Keratinocyte (primary cell): ENCODE measurements at regions not wholly inside any gene's neighbourhood (a gene's known extent, or its start where the extent isn't known, plus 50 kb on each side); places are given as distances from the start of the nearest gene placed in this dataset.

Experiments used
- DNase-seq: peaks from one replicate; pipeline ENCODE4 v3.0.0-alpha.2; 2011; ENCODE audit warnings: low read depth, missing footprints, low spot score
- FAIRE-seq: peaks from 2 replicates; lab custom pipeline; 2011; peaks lifted over from hg19 to GRCh38; lab: Jason Lieb, UNC
- H2AFZ ChIP-seq: 2 replicates; pipeline ENCODE4 v1.6.0; 2012; ENCODE audit warnings: low read length, control low read depth, inconsistent platforms; ENCODE audit not compliant: control insufficient read depth
- H3K27ac ChIP-seq: 2 replicates; pipeline ENCODE4 v1.5.1; 2011; ENCODE audit warnings: low read length; ENCODE audit not compliant: control insufficient read depth, insufficient read depth
- H3K27me3 ChIP-seq: 3 replicates; pipeline ENCODE4 v1.6.0; 2011; ENCODE audit warnings: low read length; ENCODE audit not compliant: control insufficient read depth, insufficient read depth; ENCODE audit errors: extremely low read depth
- H3K36me3 ChIP-seq, 2 experiments: 2 replicates in 1 of 2; 3 replicates in 1 of 2; pipeline ENCODE4 v1.5.1; 2011; ENCODE audit warnings: low read length in 2 of 2, mild to moderate bottlenecking in 1 of 2; ENCODE audit not compliant: control insufficient read depth in 2 of 2, insufficient read depth in 2 of 2; ENCODE audit errors: extremely low read depth in 1 of 2
- H3K4me1 ChIP-seq: 3 replicates; pipeline ENCODE4 v1.5.1; 2011; ENCODE audit warnings: low read length; ENCODE audit not compliant: control insufficient read depth, insufficient read depth; ENCODE audit errors: extremely low read depth
- H3K4me2 ChIP-seq: 3 replicates; pipeline ENCODE4 v1.6.0; 2011; ENCODE audit warnings: low read depth, low read length; ENCODE audit not compliant: control insufficient read depth, insufficient read depth; ENCODE audit errors: extremely low read depth
- H3K4me3 ChIP-seq, 3 experiments: fragments of 200-600 bp in 1 of 3; sonication (generic) in 1 of 3; 2 replicates in 2 of 3; 3 replicates in 1 of 3; pipeline ENCODE4 v1.5.1; 2011 to 2016; ENCODE audit warnings: low read length in 3 of 3, mild to moderate bottlenecking in 3 of 3, control low read depth in 2 of 3, inconsistent platforms in 1 of 3, low read depth in 1 of 3, mixed read lengths in 1 of 3, mixed run types in 1 of 3, moderate library complexity in 1 of 3; ENCODE audit not compliant: control insufficient read depth in 2 of 3, insufficient read depth in 2 of 3; ENCODE audit errors: extremely low read depth in 1 of 3
- H3K79me2 ChIP-seq: 2 replicates; pipeline ENCODE4 v1.6.0; 2012; ENCODE audit warnings: low read length; ENCODE audit not compliant: control insufficient read depth, insufficient read depth
- H3K9ac ChIP-seq: 3 replicates; pipeline ENCODE4 v1.6.0; 2011; ENCODE audit warnings: low read length; ENCODE audit not compliant: control insufficient read depth, insufficient read depth; ENCODE audit errors: extremely low read depth
- H3K9me1 ChIP-seq: 3 replicates; pipeline ENCODE4 v1.6.0; 2011; ENCODE audit warnings: low read length; ENCODE audit not compliant: control insufficient read depth, insufficient read depth; ENCODE audit errors: extremely low read depth
- H3K9me3 ChIP-seq: 2 replicates; pipeline ENCODE4 v1.5.1; 2012; ENCODE audit warnings: low read depth, low read length; ENCODE audit not compliant: control insufficient read depth
- H4K20me1 ChIP-seq: 3 replicates; pipeline ENCODE4 v1.6.0; 2011; ENCODE audit warnings: low read length; ENCODE audit not compliant: control insufficient read depth, insufficient read depth; ENCODE audit errors: extremely low read depth
- EZH2 ChIP-seq: IDR thresholded peaks from one replicate; pipeline ENCODE4 v1.6.1; 2012; ENCODE audit warnings: inconsistent platforms, mild to moderate bottlenecking, low read length, moderate library complexity
- dilution Hi-C: fragments of 300-500 bp; cut with MboI; formaldehyde crosslinking; loops from one replicate; pipeline ENCODE4 v1.7.0; 2020; ENCODE audit warnings: low sequenced_read_pairs; ENCODE audit not compliant: extremely low pct_ligation_motif_present
- TF ChIP-seq, protein P1 (sequence below), 3 experiments: IDR thresholded peaks in 1 of 3; conservative IDR thresholded peaks in 1 of 3; optimal IDR thresholded peaks in 1 of 3; 2 replicates in 2 of 3; 3 replicates in 1 of 3; pipeline versions ENCODE3 to v1.5.1; 2011; ENCODE audit warnings: low read length in 3 of 3, mild to moderate bottlenecking in 3 of 3, moderate library complexity in 2 of 3, control low read depth in 1 of 3, inconsistent platforms in 1 of 3; ENCODE audit not compliant: insufficient read depth in 2 of 3; ENCODE audit errors: extremely low read depth in 1 of 3

DNA sequence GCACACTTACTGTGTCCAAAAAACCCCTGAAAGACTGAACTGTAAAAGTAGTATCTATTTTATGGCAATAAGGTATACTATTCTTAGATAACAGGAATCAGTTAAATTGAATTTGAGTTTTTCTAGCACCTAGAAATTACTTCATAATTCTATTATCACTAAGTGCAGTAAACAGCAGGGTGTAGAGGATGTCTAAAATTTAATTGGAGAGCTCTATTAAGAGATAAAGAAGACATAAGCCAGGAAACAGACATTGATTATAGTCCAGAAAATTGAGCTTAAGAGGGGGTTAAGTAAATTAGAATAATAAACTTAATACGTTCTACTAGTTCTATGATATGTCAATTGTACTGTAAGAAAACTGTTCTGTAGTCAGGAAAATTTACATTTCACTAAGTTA, 403.5 kb upstream of the CBLB start:
- Histone ChIP-seq H4K20me1 (no peaks in the 10 kb centered on the region), H3K4me1 (no peaks in the 10 kb centered on the region), H3K36me3 (no peaks in the 10 kb centered on the region), H3K4me3 (no peak overlapping the region), H3K4me2 (no peak overlapping the region), H3K27ac (no peak overlapping the region), H3K9me1 (no peaks in the 10 kb centered on the region), H3K27me3 (no peaks in the 10 kb centered on the region), H2AFZ (no peak overlapping the region), H3K79me2 (no peaks in the 10 kb centered on the region), H3K9me3 (no peaks in the 10 kb centered on the region), H3K9ac (no peak overlapping the region)
- dilution Hi-C loops: no loop called here
- TF ChIP-seq EZH2: no peak
- TF ChIP-seq, protein P1, sequence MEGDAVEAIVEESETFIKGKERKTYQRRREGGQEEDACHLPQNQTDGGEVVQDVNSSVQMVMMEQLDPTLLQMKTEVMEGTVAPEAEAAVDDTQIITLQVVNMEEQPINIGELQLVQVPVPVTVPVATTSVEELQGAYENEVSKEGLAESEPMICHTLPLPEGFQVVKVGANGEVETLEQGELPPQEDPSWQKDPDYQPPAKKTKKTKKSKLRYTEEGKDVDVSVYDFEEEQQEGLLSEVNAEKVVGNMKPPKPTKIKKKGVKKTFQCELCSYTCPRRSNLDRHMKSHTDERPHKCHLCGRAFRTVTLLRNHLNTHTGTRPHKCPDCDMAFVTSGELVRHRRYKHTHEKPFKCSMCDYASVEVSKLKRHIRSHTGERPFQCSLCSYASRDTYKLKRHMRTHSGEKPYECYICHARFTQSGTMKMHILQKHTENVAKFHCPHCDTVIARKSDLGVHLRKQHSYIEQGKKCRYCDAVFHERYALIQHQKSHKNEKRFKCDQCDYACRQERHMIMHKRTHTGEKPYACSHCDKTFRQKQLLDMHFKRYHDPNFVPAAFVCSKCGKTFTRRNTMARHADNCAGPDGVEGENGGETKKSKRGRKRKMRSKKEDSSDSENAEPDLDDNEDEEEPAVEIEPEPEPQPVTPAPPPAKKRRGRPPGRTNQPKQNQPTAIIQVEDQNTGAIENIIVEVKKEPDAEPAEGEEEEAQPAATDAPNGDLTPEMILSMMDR (optimal IDR thresholded peaks at IDR 0.05 in 1 of 3, IDR thresholded peaks at IDR 0.05 in 1 of 3, conservative IDR thresholded peaks at IDR 0.05 in 1 of 3; ENCODE audit: extremely low read depth in 1 of 3, insufficient read depth in 2 of 3, low read length in 3 of 3): no peak
- FAIRE-seq: no peak
- no peak for DNase-seq

DNA sequence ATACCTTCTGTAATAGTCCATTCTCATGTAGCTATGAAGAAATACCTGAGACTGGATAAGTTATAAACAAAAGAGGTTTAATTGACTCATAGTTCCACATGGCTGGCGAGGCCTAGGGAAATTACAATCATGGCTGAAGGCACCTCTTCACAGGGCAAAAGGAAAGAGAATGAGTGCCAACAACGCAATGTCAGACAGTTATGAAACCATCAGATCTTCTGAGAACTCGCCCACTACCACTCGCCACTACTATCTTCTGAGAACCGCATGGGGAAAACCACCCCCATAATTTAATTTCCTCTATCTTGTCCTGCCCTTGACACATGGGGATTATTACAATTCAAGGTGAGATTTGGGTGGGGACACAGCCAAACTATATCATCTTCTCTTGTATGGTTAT, 406.8 kb upstream of the CBLB start:
- Histone ChIP-seq H3K79me2 (no peaks in the 10 kb centered on the region), H3K4me3 (no peak overlapping the region), H3K4me2 (no peak overlapping the region), H3K36me3 (no peaks in the 10 kb centered on the region), H2AFZ (no peak overlapping the region), H3K9me3 (no peaks in the 10 kb centered on the region), H3K9me1 (no peaks in the 10 kb centered on the region), H3K27me3 (no peaks in the 10 kb centered on the region), H3K4me1 (no peaks in the 10 kb centered on the region), H3K27ac (no peak overlapping the region), H3K9ac (no peak overlapping the region), H4K20me1 (no peaks in the 10 kb centered on the region)
- no peak for TF ChIP-seq EZH2
- TF ChIP-seq, protein P1 (optimal IDR thresholded peaks at IDR 0.05 in 1 of 3, IDR thresholded peaks at IDR 0.05 in 1 of 3, conservative IDR thresholded peaks at IDR 0.05 in 1 of 3; ENCODE audit: extremely low read depth in 1 of 3, insufficient read depth in 2 of 3, low read length in 3 of 3): no peak
- FAIRE-seq (no peak), DNase-seq (no peak)
- dilution Hi-C loops: no loop called here
